Cardiac fibroblast (primary cell): ENCODE measurements at regions not wholly inside any gene's neighbourhood (a gene's known extent, or its start where the extent isn't known, plus 50 kb on each side); places are given as distances from the start of the nearest gene placed in this dataset.
A peak's percentile ranks its signal among the peaks of the same experiment; 100 is the strongest.

ENCODE experiments used
- DNase-seq, 2 donors: peaks; one replicate each; pipeline versions ENCODE4 v3.0.0 to v3.0.0-alpha.2; 2010; ENCODE audit warnings: low read depth in 2 of 2
- H3K4me3 ChIP-seq, 2 donors: replicated peaks in 1 of 2; 1 replicate in 1 of 2; 2 replicates in 1 of 2; pipeline ENCODE4 v1.5.1; 2011; ENCODE audit warnings: low read depth in 2 of 2, low read length in 2 of 2, mild to moderate bottlenecking in 2 of 2, moderate library complexity in 1 of 2
- TF ChIP-seq, protein P1 (sequence below): IDR thresholded peaks from one replicate; pipeline ENCODE4 v1.5.1; 2011; ENCODE audit warnings: low read depth, mild to moderate bottlenecking, low read length, inconsistent platforms

DNA sequence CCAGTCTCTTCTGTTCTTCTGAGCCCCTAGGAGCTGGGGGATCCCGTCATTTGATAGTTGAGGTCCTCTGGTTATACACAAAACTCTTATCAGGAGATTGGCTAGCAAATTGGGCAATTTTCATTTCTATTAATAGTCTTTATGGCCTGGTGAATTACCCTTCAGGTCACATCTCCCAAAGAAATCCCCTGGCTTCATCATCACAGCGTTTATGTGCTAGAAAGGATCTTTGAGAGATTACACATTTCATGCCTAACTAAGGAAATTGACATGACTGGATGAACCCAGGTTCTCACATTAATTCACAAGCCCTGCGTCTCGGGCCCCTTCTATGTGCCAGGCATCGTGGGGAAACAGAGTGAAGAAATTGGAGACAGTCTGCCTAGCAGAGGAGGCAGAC lies 227.4 kb upstream of the PROK2 start:
- H3K4me3 ChIP-seq, result no peak overlapping the region
- DNase-seq, result no peak
- TF ChIP-seq, protein P1, sequence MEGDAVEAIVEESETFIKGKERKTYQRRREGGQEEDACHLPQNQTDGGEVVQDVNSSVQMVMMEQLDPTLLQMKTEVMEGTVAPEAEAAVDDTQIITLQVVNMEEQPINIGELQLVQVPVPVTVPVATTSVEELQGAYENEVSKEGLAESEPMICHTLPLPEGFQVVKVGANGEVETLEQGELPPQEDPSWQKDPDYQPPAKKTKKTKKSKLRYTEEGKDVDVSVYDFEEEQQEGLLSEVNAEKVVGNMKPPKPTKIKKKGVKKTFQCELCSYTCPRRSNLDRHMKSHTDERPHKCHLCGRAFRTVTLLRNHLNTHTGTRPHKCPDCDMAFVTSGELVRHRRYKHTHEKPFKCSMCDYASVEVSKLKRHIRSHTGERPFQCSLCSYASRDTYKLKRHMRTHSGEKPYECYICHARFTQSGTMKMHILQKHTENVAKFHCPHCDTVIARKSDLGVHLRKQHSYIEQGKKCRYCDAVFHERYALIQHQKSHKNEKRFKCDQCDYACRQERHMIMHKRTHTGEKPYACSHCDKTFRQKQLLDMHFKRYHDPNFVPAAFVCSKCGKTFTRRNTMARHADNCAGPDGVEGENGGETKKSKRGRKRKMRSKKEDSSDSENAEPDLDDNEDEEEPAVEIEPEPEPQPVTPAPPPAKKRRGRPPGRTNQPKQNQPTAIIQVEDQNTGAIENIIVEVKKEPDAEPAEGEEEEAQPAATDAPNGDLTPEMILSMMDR, result no peak

DNA sequence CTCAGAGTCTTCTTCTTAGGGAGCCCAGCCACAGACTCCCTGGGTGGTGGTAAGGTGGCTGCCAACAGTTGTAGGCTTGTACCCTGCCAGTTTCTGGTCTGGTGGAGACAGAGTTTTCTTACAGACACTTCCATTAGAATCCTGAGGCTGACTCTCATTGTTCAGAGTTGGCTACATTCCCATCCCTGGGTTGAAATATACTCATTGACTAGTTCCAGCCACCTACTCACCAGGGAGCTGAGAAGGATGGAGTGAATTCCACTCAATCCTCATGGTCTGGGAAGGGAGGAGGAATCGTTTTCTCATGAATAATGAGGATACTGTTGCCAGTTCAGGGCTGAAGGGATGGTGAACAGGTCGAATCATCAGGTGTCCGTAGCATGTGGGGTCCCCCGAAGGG lies 226.5 kb upstream of the PROK2 start:
- peak; percentile 71 to 81 for DNase-seq
- TF ChIP-seq, protein P1, result no peak
- no peak overlapping the region for H3K4me3 ChIP-seq

DNA sequence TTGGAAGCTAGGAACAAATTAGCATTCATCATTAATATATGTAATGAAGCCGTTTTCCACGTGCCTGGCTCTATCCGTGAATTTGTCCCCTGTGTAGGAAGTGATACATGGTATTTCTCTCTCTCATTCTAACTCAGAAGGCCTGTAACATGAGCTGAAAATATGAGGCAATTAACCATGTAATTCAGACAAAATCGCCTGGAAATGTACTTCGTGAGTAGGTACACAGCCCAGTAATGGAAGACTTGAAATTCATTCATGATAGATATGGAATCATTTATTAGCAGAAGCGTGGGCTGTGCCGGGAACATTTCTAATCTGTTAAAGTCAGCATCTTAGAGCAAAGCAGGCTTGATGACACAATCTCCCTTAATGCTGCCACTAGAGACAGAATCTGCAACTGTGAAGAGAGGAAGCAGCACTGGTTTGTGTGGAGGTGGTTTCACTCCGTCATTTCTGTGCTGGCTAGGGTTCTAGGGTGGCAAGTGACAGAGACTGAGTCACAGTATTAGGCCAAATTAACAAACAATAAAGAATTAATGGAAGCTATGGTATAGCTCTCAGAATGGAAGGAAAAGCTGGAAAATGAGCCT lies 225.0 kb upstream of the PROK2 start:
- DNase-seq, result peak; percentile 36 to 39
- TF ChIP-seq, protein P1, result peak; percentile 12
- H3K4me3 ChIP-seq, result no peak overlapping the region

DNA sequence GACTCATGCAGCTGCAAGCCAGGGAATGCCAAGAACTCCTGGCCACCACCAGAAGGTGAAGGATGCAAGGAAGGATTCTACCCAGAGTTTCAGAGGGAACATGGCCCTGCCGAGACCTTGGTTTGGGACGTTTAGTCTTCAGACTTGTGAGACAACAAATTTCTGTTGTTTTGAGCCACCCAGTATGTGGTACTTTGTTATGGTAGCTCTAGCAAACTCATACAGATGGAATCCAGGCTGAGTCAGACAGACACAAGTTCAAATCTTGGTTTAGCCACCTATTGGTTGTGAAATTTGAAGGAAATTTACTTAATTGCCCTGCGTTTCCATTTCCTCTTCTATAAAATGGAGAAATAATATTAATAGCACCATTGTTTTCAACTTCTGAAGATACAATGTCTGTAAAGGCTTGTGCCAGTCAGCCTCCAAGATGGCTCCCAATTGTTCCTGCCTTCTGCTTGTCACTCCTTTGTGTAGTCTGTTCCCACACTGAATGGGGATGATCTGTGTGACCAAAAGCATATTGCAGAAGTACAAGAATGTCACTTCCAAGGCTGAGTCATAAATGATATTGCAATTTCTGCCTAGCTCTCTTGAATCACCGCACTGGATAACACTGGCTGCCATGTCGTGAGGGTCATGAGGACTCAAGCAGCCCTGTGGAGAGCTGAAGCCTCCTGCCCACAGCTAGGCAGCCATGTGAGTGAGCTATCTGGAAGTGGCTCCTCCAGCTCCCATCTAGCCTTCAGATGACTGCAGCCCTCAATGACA lies 223.5 kb upstream of the PROK2 start:
- H3K4me3 ChIP-seq, result no peak overlapping the region
- DNase-seq, result peak; percentile 36 to 91

DNA sequence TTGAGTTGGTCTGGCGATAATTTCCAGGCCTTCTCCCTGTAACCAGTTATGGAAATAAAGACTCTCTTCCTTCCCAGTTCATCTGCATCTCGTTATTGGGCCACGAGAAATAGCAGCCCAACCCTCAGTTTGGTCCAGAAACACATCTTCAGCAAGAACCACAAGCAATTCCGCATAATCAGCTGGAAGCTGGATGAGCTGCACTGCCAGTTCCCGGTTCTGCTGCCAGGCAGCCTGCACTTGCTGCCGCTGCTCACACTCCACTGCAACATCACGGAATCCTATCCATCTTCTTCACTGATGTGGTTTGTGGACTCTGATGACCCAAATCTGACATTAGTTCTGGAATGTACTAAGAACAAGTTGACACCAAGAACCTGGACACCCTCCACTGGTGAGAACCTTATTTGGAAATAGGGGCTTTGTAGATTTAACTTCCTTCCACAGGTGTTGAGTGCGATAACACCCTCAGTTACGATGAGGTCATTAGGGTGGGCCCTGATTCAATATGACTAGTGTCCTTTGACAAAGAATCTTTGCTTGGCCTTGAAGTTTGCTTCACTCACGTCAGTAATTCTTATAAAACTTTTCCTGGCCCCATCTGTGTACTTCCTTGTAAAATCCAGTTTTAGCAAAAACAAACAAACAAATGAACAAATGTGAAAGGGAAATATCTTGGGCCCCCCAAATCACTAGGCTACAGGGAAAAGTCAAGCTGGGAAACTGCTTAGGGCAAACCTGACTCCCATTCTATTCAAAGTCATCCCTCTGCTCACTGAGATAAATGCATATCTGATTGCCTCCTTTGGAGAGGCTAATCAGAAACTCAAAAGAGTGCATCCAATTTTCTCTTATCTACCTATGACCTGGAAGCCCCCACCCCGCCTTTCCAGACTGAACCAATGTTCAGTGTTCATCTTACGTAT lies 221.9 kb upstream of the PROK2 start:
- TF ChIP-seq, protein P1, result no peak
- no peak for DNase-seq
- H3K4me3 ChIP-seq, result no peak overlapping the region

More for the DNA sequence above, 223.5 kb upstream of the PROK2 start:
- TF ChIP-seq, protein P1, result no peak

DNA sequence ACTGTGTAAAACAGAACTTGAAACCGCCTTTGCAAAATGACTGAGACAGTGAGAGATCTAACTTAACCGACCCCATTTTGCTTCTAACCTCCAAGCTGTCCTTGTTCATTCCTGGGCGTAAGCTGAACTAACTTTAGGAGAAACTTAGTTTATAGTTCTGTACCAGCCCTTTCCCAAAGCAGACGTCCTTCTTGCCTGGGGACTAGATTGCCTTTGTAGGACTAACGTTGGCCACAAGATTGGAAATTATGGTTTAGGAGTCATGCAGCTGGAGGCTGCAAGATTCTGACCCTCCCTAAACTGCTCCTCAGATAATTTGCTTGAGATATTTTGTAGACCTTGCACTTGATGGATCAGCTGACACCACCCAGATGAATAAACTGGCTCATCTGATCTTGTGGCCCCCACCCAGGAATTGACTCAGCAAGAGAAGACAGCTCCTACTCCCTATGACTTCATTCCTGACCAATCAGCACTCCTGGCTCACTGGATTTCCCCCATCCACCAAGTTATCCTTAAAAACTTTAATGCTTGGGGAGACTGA lies 219.9 kb upstream of the PROK2 start:
- TF ChIP-seq, protein P1, result no peak
- DNase-seq, result peak; percentile 41 to 93
- H3K4me3 ChIP-seq, result no peak overlapping the region
